GM12864 (cell line): ENCODE measurements at regions not wholly inside any gene's neighbourhood (a gene's known extent, or its start where the extent isn't known, plus 50 kb on each side); places are given as distances from the start of the nearest gene placed in this dataset.

Source experiments
- DNase-seq: peaks from one replicate; pipeline ENCODE4 v3.0.0-alpha.2; 2011; ENCODE audit warnings: low read depth
- H3K4me3 ChIP-seq: 2 replicates; pipeline ENCODE4 v1.5.1; 2011; ENCODE audit warnings: mild to moderate bottlenecking, low read depth, low read length, control low read depth
- CTCF ChIP-seq: IDR thresholded peaks from 2 replicates; pipeline ENCODE4 v1.5.1; 2011; ENCODE audit warnings: low read depth, mild to moderate bottlenecking, moderate library complexity, low read length, control low read depth, inconsistent platforms; ENCODE audit errors: missing control alignments

GRCh38 chr3:23712656-23713559 is 92.8 kb upstream of the UBE2E1 start:
- H3K4me3 ChIP-seq = no peak overlapping the region
- no peak for DNase-seq
- TF ChIP-seq CTCF = no peak

- DNase-seq = no peak
- H3K4me3 ChIP-seq = no peak overlapping the region
Observed at GRCh38 chr3:23713641-23714040, 92.1 kb upstream of the UBE2E1 start.

GRCh38 chr3:23720059-23720458 is 85.7 kb upstream of the UBE2E1 start:
- TF ChIP-seq CTCF = no peak
- no peak for DNase-seq
- no peak overlapping the region for H3K4me3 ChIP-seq

More at GRCh38 chr3:23713641-23714040, 92.1 kb upstream of the UBE2E1 start:
- TF ChIP-seq CTCF = no peak

- DNase-seq = no peak
- no peak for TF ChIP-seq CTCF
- no peak overlapping the region for H3K4me3 ChIP-seq
Observed at GRCh38 chr3:23720885-23721284, 84.9 kb upstream of the UBE2E1 start.

GRCh38 chr3:23723141-23723540 is 82.6 kb upstream of the UBE2E1 start:
- TF ChIP-seq CTCF = no peak
- H3K4me3 ChIP-seq = no peak overlapping the region
- no peak for DNase-seq

- TF ChIP-seq CTCF = no peak
- peak; percentile 43 for DNase-seq
- H3K4me3 ChIP-seq = no peak overlapping the region
Observed at GRCh38 chr3:23723930-23724329, 81.8 kb upstream of the UBE2E1 start.
